Immature natural killer cell (primary cell): ENCODE measurements at regions not wholly inside any gene's neighbourhood (a gene's known extent, or its start where the extent isn't known, plus 50 kb on each side); places are given as distances from the start of the nearest gene placed in this dataset.

Experiments used
- DNase-seq, 3 donors: peaks; one replicate each; pipeline ENCODE4 v3.0.0; 2022; ENCODE audit warnings: mixed read lengths in 1 of 3
- H3K27ac Mint-ChIP-seq, 6 donors: one replicate each; pipeline ENCODE4 v1.8.0; 2020; ENCODE audit warnings: mixed read lengths in 6 of 6, mild to moderate bottlenecking in 5 of 6, inconsistent platforms in 4 of 6, moderate library complexity in 3 of 6
- H3K27me3 Mint-ChIP-seq, 3 donors: one replicate each; pipeline ENCODE4 v1.8.0; 2020 to 2021; ENCODE audit warnings: low read depth in 3 of 3, mild to moderate bottlenecking in 3 of 3, mixed read lengths in 3 of 3, moderate library complexity in 3 of 3, inconsistent platforms in 1 of 3
- H3K36me3 Mint-ChIP-seq, 3 donors: one replicate each; pipeline ENCODE4 v1.8.0; 2020; ENCODE audit warnings: mixed read lengths in 3 of 3, inconsistent platforms in 2 of 3, mild to moderate bottlenecking in 2 of 3
- H3K4me1 Mint-ChIP-seq, 2 donors: one replicate each; pipeline ENCODE4 v1.8.0; 2020; ENCODE audit warnings: inconsistent platforms in 2 of 2, mild to moderate bottlenecking in 2 of 2, mixed read lengths in 2 of 2, moderate library complexity in 1 of 2
- H3K4me3 Mint-ChIP-seq, 5 donors: one replicate each; pipeline ENCODE4 v1.8.0; 2020; ENCODE audit warnings: mild to moderate bottlenecking in 5 of 5, mixed read lengths in 5 of 5, inconsistent platforms in 3 of 5, moderate library complexity in 3 of 5
- H3K9me3 Mint-ChIP-seq, 6 donors: one replicate each; pipeline ENCODE4 v1.8.0; 2020; ENCODE audit warnings: mild to moderate bottlenecking in 6 of 6, mixed read lengths in 6 of 6, inconsistent platforms in 4 of 6, moderate library complexity in 3 of 6

DNA sequence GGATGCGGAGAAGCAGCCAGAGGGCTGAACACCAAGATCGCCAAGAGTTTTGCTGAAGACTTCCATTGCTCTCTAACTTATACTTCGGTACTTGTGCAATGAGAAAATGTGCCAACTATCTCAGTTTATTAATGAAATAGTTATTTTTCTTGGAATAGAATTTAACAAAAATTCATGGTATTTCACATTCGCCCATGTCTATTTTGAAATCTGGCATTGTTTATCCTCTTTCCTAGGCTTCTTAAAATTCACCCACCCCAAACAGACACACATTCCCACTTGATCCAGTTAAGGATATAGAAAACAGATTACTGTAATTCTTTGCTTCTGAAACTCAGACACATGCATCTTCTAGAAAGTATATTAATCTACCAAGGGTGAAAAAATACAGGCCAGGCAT lies 56.3 kb upstream of the ADAMTS5 start:
- DNase-seq = no peak
- no peaks in the 10 kb centered on the region for H3K4me1 Mint-ChIP-seq
- no peaks in the 10 kb centered on the region for H3K36me3 Mint-ChIP-seq
- H3K4me3 Mint-ChIP-seq = no peak overlapping the region
- H3K27ac Mint-ChIP-seq = no peak overlapping the region
- H3K9me3 Mint-ChIP-seq = peaks cover 0 to 9% (median 1%) of the 10 kb centered on the region in 6 donors
- H3K27me3 Mint-ChIP-seq = peaks cover 0 to 2% (median 2%) of the 10 kb centered on the region in 3 donors

GRCh38 chr21:27021801-27022200 lies 54.9 kb upstream of the ADAMTS5 start:
- DNase-seq = no peak
- no peak overlapping the region for H3K4me3 Mint-ChIP-seq
- no peak overlapping the region for H3K27ac Mint-ChIP-seq
- peaks cover 0 to 2% (median 2%) of the 10 kb centered on the region in 3 donors for H3K27me3 Mint-ChIP-seq
- H3K9me3 Mint-ChIP-seq = peaks cover 0 to 15% (median under 1%) of the 10 kb centered on the region in 6 donors
- H3K36me3 Mint-ChIP-seq = no peaks in the 10 kb centered on the region
- H3K4me1 Mint-ChIP-seq = no peaks in the 10 kb centered on the region

DNA sequence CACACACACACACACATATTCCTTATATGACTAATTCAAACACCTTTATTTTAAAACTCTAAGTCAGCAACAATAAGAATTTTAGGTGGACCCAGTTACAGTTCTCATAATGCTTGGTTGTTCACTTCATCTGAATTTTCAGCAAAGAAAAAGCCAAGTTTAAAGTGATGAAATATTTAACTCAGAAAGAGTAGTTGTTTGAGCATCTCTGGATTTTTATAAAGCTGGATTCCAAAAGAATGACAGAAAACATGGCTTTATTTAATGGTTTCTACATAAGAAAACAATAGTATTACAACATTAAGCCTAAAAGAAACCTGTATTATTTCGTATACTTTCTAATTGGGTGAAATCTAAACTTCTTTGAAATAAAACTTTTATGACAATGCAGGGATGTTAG lies 54.2 kb upstream of the ADAMTS5 start:
- peaks cover 0 to 15% (median 0%) of the 10 kb centered on the region in 6 donors for H3K9me3 Mint-ChIP-seq
- no peak for DNase-seq
- H3K27me3 Mint-ChIP-seq = peaks cover 0 to 2% (median under 1%) of the 10 kb centered on the region in 3 donors
- H3K4me3 Mint-ChIP-seq = no peak overlapping the region
- no peaks in the 10 kb centered on the region for H3K36me3 Mint-ChIP-seq
- no peak overlapping the region for H3K27ac Mint-ChIP-seq
- no peaks in the 10 kb centered on the region for H3K4me1 Mint-ChIP-seq

- H3K27me3 Mint-ChIP-seq = peaks cover 0 to 2% (median 0%) of the 10 kb centered on the region in 3 donors
- no peaks in the 10 kb centered on the region for H3K4me1 Mint-ChIP-seq
- H3K9me3 Mint-ChIP-seq = peaks cover 0 to 15% (median 0%) of the 10 kb centered on the region in 6 donors
- H3K4me3 Mint-ChIP-seq = no peak overlapping the region
- no peak overlapping the region for H3K27ac Mint-ChIP-seq
- H3K36me3 Mint-ChIP-seq = no peaks in the 10 kb centered on the region
- no peak for DNase-seq
Measured at GRCh38 chr21:27017246-27017645, 50.4 kb upstream of the ADAMTS5 start.
